Uterus (tissue), 3 donors: ENCODE measurements at regions not wholly inside any gene's neighbourhood (a gene's known extent, or its start where the extent isn't known, plus 50 kb on each side); places are given as distances from the start of the nearest gene placed in this dataset.

Experiments
- DNase-seq, 2 donors: peaks; one replicate each; pipeline ENCODE4 v3.0.0-alpha.2; 2019 to 2020
- H3K27ac ChIP-seq, 2 donors: fragments of 200-600 bp; sonication (generic); 1 replicate in 1 of 2; 2 replicates in 1 of 2; pipeline ENCODE4 v1.5.1; 2016 to 2018
- H3K27me3 ChIP-seq, 2 donors: fragments of 200-600 bp; sonication (generic); one replicate each; pipeline ENCODE4 v1.5.1; 2018 to 2019; ENCODE audit warnings: control low read depth in 1 of 2
- H3K36me3 ChIP-seq, 2 donors: fragments of 200-600 bp; sonication (generic); one replicate each; pipeline ENCODE4 v1.5.1; 2019; ENCODE audit warnings: control low read depth in 1 of 2
- H3K4me1 ChIP-seq, 2 donors: fragments of 200-600 bp; sonication (generic); one replicate each; pipeline ENCODE4 v1.5.1; 2018 to 2019; ENCODE audit warnings: control low read depth in 1 of 2
- H3K4me3 ChIP-seq, 2 donors: fragments of 200-600 bp; sonication (generic); 1 replicate in 1 of 2; 2 replicates in 1 of 2; pipeline ENCODE4 v1.5.1; 2018 to 2019; ENCODE audit warnings: mild to moderate bottlenecking in 1 of 2
- H3K9me3 ChIP-seq, 2 donors: fragments of 200-600 bp; sonication (generic); one replicate each; pipeline ENCODE4 v1.5.1; 2019; ENCODE audit warnings: control low read depth in 1 of 2
- POLR2A ChIP-seq, 2 donors: fragments of 450-650 bp; IDR thresholded peaks; one replicate each; pipeline ENCODE4 v1.6.1; 2016; ENCODE audit warnings: antibody characterized with exemption in 2 of 2, mild to moderate bottlenecking in 1 of 2, moderate library complexity in 1 of 2
- intact Hi-C: fragments of 100-400 bp; cut with DNase I; formaldehyde crosslinking; loops from one replicate; pipeline ENCODE4 v1.15.1; 2023; ENCODE audit warnings: low total_unique reads
- TF ChIP-seq, protein P1 (sequence below), 4 experiments: fragments of 200-600 bp in 2 of 4; fragments of 450-650 bp in 2 of 4; sonication (generic) in 2 of 4; IDR thresholded peaks; one replicate each; pipeline ENCODE4 v1.5.1; 2016 to 2019; ENCODE audit warnings: antibody characterized with exemption in 4 of 4, mild to moderate bottlenecking in 2 of 4, moderate library complexity in 1 of 4
- donor health status: DM: yes; HTN: yes; CAD: no.

DNA sequence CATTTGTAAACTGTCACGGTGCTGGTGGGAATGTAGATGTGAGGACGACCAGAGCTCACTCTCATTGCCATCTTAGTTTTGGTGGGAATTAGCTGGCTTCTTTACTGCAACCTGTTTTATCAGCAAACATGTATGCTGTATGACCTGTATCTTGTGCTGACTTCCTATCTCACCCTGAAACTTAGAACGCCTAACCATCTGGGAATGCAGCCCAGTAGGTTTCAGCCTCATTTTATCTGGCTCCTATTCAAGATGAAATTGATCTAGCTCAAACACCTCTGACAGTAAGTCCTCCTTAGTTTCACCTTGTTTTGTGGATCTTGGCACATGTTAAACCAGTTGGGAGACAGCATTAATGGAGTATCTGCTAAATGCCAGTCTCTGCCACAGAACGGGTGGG lies 174.6 kb downstream of the HLX start:
- intact Hi-C loops = no loop called here
- H3K9me3 ChIP-seq = no peaks in the 10 kb centered on the region
- no peaks in the 10 kb centered on the region for H3K36me3 ChIP-seq
- H3K27me3 ChIP-seq = no peaks in the 10 kb centered on the region
- DNase-seq = no peak
- no peaks in the 10 kb centered on the region for H3K4me1 ChIP-seq
- TF ChIP-seq POLR2A (IDR thresholded peaks at IDR 0.05) = no peak
- no peak overlapping the region for H3K27ac ChIP-seq
- no peak overlapping the region for H3K4me3 ChIP-seq

DNA sequence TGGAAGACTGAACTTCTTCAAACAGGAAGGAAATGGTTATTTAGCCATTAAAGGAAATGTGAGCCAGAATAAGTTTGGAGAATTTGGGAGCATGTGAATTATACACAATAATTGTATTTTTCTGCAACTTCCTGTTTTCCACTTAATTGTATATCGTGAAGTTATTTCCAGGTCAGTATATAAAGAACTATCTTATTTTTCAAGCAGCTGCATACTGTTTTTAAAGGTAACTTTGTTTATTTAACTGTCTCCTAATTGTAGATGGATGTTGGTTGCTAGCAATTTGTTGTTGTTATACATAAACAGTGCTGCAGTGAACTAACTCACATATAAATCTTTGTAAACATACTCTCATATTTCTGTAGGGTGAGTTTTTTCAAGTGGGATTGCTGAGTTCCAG lies 180.3 kb downstream of the HLX start:
- Histone ChIP-seq H3K4me3 (no peak overlapping the region), H3K36me3 (no peaks in the 10 kb centered on the region), H3K4me1 (no peaks in the 10 kb centered on the region), H3K9me3 (no peaks in the 10 kb centered on the region), H3K27ac (no peak overlapping the region), H3K27me3 (no peaks in the 10 kb centered on the region)
- DNase-seq = no peak
- no peak for TF ChIP-seq POLR2A (IDR thresholded peaks at IDR 0.05)
- TF ChIP-seq, protein P1, sequence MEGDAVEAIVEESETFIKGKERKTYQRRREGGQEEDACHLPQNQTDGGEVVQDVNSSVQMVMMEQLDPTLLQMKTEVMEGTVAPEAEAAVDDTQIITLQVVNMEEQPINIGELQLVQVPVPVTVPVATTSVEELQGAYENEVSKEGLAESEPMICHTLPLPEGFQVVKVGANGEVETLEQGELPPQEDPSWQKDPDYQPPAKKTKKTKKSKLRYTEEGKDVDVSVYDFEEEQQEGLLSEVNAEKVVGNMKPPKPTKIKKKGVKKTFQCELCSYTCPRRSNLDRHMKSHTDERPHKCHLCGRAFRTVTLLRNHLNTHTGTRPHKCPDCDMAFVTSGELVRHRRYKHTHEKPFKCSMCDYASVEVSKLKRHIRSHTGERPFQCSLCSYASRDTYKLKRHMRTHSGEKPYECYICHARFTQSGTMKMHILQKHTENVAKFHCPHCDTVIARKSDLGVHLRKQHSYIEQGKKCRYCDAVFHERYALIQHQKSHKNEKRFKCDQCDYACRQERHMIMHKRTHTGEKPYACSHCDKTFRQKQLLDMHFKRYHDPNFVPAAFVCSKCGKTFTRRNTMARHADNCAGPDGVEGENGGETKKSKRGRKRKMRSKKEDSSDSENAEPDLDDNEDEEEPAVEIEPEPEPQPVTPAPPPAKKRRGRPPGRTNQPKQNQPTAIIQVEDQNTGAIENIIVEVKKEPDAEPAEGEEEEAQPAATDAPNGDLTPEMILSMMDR (IDR thresholded peaks at IDR 0.05) = no peak
- intact Hi-C loops = no loop called here

DNA sequence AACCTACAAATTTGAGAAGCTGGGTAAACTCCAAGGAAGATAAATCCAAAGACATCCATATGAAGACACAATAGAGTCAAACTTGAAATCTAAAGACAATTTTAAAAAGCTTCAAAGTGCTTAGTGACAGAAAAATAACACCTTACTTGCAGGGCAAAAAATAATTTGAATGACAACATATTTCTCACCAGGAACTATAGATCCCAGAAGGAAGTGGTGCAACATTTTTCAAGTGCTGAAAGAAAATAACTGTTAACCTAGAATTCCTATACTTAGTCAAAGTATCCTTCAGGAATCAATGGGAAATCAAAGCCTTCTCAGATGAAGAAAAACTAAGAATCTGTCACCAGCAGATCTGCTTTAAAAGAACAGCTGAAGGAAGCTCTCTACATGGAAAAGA lies 184.4 kb downstream of the HLX start:
- DNase-seq = no peak
- intact Hi-C loops = no loop called here
- Histone ChIP-seq H3K4me3 (no peak overlapping the region), H3K27me3 (no peaks in the 10 kb centered on the region), H3K36me3 (no peaks in the 10 kb centered on the region), H3K9me3 (no peaks in the 10 kb centered on the region), H3K4me1 (no peaks in the 10 kb centered on the region), H3K27ac (no peak overlapping the region)
- TF ChIP-seq POLR2A (IDR thresholded peaks at IDR 0.05) = no peak
- TF ChIP-seq, protein P1 (IDR thresholded peaks at IDR 0.05) = no peak

DNA sequence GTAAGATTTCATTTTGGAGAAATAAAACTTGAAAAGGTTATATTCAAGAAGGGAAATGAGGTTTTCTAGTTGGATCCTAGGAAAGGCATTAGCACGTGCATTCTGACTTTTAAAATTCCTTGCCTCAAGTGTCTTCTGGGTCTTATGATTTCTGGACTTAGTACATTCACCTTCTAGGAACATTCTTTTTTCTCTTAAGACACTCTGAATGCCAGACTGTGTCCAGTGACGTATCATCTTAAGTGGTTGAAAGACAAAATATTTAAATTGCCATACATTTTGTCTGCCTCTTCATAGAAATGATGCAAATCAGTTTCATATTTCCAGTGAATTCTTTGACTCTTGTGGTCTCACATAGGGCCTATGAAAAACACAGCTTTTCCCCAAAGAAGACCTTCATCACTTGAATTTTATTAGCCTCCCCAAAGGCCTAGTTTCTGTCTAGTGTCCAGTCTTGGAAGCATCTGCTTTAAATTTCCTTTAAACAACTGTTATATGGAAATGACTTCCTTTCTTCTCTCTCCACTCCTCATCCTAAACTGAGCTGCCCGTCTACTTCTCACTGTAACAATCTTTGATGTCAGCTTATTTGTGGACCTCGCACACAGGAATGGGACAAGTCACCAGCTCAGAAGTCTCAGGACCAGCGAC lies 187.2 kb downstream of the HLX start:
- no peak overlapping the region for H3K4me3 ChIP-seq
- intact Hi-C loops = no loop called here
- no peaks in the 10 kb centered on the region for H3K27me3 ChIP-seq
- no peaks in the 10 kb centered on the region for H3K9me3 ChIP-seq
- no peaks in the 10 kb centered on the region for H3K4me1 ChIP-seq
- no peaks in the 10 kb centered on the region for H3K36me3 ChIP-seq
- no peak overlapping the region for H3K27ac ChIP-seq
- no peak for DNase-seq
- TF ChIP-seq, protein P1 (IDR thresholded peaks at IDR 0.05) = no peak
- no peak for TF ChIP-seq POLR2A (IDR thresholded peaks at IDR 0.05)

DNA sequence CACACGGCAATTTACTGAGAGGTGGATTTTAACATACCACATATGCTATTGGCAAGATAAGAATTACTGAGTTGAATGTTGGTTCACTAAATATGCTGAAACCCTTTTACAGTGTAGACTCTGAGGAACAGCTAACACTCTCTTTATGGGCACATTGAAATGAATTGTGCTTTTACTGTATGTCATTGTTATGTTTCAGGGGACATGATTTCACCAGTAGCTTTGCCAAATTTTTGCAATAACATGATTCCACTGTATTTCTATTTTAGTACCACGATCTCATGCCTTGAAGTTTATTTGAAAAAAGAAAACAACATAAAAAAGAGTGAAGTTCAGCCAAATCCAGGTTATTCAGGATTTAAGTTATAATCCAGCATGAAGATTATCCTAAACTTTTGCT lies 188.5 kb downstream of the HLX start:
- intact Hi-C loops = no loop called here
- TF ChIP-seq POLR2A (IDR thresholded peaks at IDR 0.05) = no peak
- TF ChIP-seq, protein P1 (IDR thresholded peaks at IDR 0.05) = no peak
- no peaks in the 10 kb centered on the region for H3K36me3 ChIP-seq
- H3K27me3 ChIP-seq = no peaks in the 10 kb centered on the region
- no peak for DNase-seq
- no peak overlapping the region for H3K4me3 ChIP-seq
- H3K4me1 ChIP-seq = no peaks in the 10 kb centered on the region
- no peaks in the 10 kb centered on the region for H3K9me3 ChIP-seq
- no peak overlapping the region for H3K27ac ChIP-seq
